H1 (cell line): ENCODE measurements at regions not wholly inside any gene's neighbourhood (a gene's known extent, or its start where the extent isn't known, plus 50 kb on each side); places are given as distances from the start of the nearest gene placed in this dataset.

Experiments used
- CTCF ChIA-PET: fragments of 300-600 bp; sonication (Branson Sonifier 250); formaldehyde crosslinking; loops from one replicate; lab custom pipeline; 2021; ENCODE audit not compliant: partially characterized antibody; lab: Charles Lee
- POLR2A ChIA-PET: fragments of 300-600 bp; sonication (Branson Sonifier 250); formaldehyde crosslinking; loops from one replicate; lab custom pipeline; 2021; ENCODE audit warnings: inconsistent platforms; ENCODE audit not compliant: partially characterized antibody; lab: Charles Lee
- DNase-seq, 2 experiments: peaks; one replicate each; pipeline versions ENCODE4 v3.0.0 to v3.0.0-alpha.2; 2010 to 2022; ENCODE audit warnings: low spot score in 2 of 2, low read depth in 1 of 2, mixed read lengths in 1 of 2
- FAIRE-seq: peaks from 2 replicates; lab custom pipeline; 2011; peaks lifted over from hg19 to GRCh38; lab: Jason Lieb, UNC
- H2AFZ ChIP-seq: 2 replicates; pipeline ENCODE4 v1.8.1; 2012; ENCODE audit warnings: low read length, inconsistent platforms
- H2AK5ac ChIP-seq: 2 replicates; pipeline ENCODE4 v1.6.1; 2013; ENCODE audit warnings: low read depth, low read length
- H2BK120ac ChIP-seq: replicated peaks from 2 replicates; pipeline ENCODE3; 2013; ENCODE audit warnings: low read depth, low read length, inconsistent platforms
- H2BK12ac ChIP-seq: 2 replicates; pipeline ENCODE4 v1.6.1; 2013; ENCODE audit warnings: low read depth, low read length
- H2BK15ac ChIP-seq: 2 replicates; pipeline ENCODE4 v1.6.1; 2013; ENCODE audit warnings: low read length
- H2BK20ac ChIP-seq: 2 replicates; pipeline ENCODE4 v1.6.1; 2013; ENCODE audit warnings: low read length
- H2BK5ac ChIP-seq: 2 replicates; pipeline ENCODE4 v1.6.1; 2013; ENCODE audit warnings: low read depth, low read length
- H3K14ac ChIP-seq: 2 replicates; pipeline ENCODE4 v1.6.1; 2013; ENCODE audit warnings: inconsistent platforms; ENCODE audit not compliant: insufficient read length
- H3K18ac ChIP-seq: 2 replicates; pipeline ENCODE4 v1.6.1; 2013; ENCODE audit warnings: low read length; ENCODE audit errors: extremely low read depth
- H3K23ac ChIP-seq: 2 replicates; pipeline ENCODE4 v1.6.1; 2013; ENCODE audit warnings: inconsistent platforms; ENCODE audit not compliant: insufficient read length
- H3K23me2 ChIP-seq: 2 replicates; pipeline ENCODE4 v1.6.1; 2013; ENCODE audit warnings: low read depth, low read length
- H3K27ac ChIP-seq: 2 replicates; pipeline ENCODE4 v1.6.1; 2011; ENCODE audit warnings: low read depth, low read length, inconsistent platforms
- H3K27me3 ChIP-seq, 4 experiments: replicated peaks in 1 of 4; 1 replicate in 1 of 4; 2 replicates in 3 of 4; pipeline versions ENCODE4 v1.6.1 to v1.8.1; 2011 to 2013; ENCODE audit warnings: low read length in 3 of 4, mild to moderate bottlenecking in 3 of 4, inconsistent platforms in 2 of 4, mixed read lengths in 2 of 4, moderate library complexity in 1 of 4; ENCODE audit not compliant: control insufficient read depth in 3 of 4, insufficient read depth in 3 of 4; ENCODE audit errors: extremely low read depth in 1 of 4
- H3K36me3 ChIP-seq, 4 experiments: 2 replicates each; pipeline versions ENCODE4 v1.6.1 to v1.8.1; 2011 to 2013; ENCODE audit warnings: mild to moderate bottlenecking in 4 of 4, low read length in 3 of 4, moderate library complexity in 2 of 4, control low read depth in 1 of 4, inconsistent platforms in 1 of 4; ENCODE audit not compliant: insufficient read depth in 4 of 4, control insufficient read depth in 2 of 4
- H3K4ac ChIP-seq: replicated peaks from 2 replicates; pipeline ENCODE3; 2013; ENCODE audit warnings: low read length, low read depth, mixed read lengths, inconsistent platforms; ENCODE audit not compliant: insufficient read length
- H3K4me1 ChIP-seq, 4 experiments: replicated peaks in 1 of 4; 1 replicate in 1 of 4; 2 replicates in 3 of 4; pipeline versions ENCODE4 v1.6.1 to v1.8.1; 2011 to 2013; ENCODE audit warnings: low read length in 3 of 4, inconsistent platforms in 2 of 4, mixed read lengths in 1 of 4; ENCODE audit not compliant: insufficient read depth in 4 of 4, control insufficient read depth in 3 of 4
- H3K4me2 ChIP-seq, 2 experiments: 2 replicates each; pipeline versions ENCODE4 v1.6.1 to v1.8.1; 2011 to 2013; ENCODE audit warnings: low read depth in 2 of 2, low read length in 2 of 2, control low read depth in 1 of 2, inconsistent platforms in 1 of 2, mild to moderate bottlenecking in 1 of 2; ENCODE audit not compliant: insufficient read depth in 1 of 2
- H3K4me3 ChIP-seq, 4 experiments: fragments of 200-600, 300-600 bp in 1 of 4; sonication (generic), shearing (Covaris generic), sonication (Bioruptor Twin) in 1 of 4; 2 replicates each; pipeline versions ENCODE4 v1.5.1 to v1.8.1; 2011 to 2016; ENCODE audit warnings: low read length in 4 of 4, low read depth in 3 of 4, control low read depth in 2 of 4, inconsistent platforms in 2 of 4, mild to moderate bottlenecking in 2 of 4, mixed read lengths in 1 of 4, moderate library complexity in 1 of 4; ENCODE audit not compliant: insufficient read depth in 2 of 4; ENCODE audit errors: extremely low read depth in 1 of 4
- H3K56ac ChIP-seq: replicated peaks from 2 replicates; pipeline ENCODE3; 2013; ENCODE audit warnings: low read depth, mild to moderate bottlenecking, mixed read lengths, low read length, inconsistent platforms; ENCODE audit not compliant: insufficient read length
- H3K79me1 ChIP-seq: 2 replicates; pipeline ENCODE4 v1.6.1; 2013; ENCODE audit warnings: low read depth, low read length, control low read depth
- H3K79me2 ChIP-seq, 2 experiments: 2 replicates each; pipeline versions ENCODE4 v1.6.1 to v1.8.1; 2012 to 2013; ENCODE audit warnings: low read length in 2 of 2, mild to moderate bottlenecking in 2 of 2, inconsistent platforms in 1 of 2; ENCODE audit not compliant: insufficient read depth in 2 of 2, control insufficient read depth in 1 of 2
- H3K9ac ChIP-seq, 4 experiments: replicated peaks in 1 of 4; 1 replicate in 1 of 4; 2 replicates in 3 of 4; pipeline versions ENCODE4 v1.6.1 to v1.8.1; 2011 to 2013; ENCODE audit warnings: low read depth in 3 of 4, low read length in 3 of 4, control low read depth in 2 of 4, mild to moderate bottlenecking in 2 of 4, moderate library complexity in 2 of 4, inconsistent platforms in 1 of 4; ENCODE audit errors: extremely low read depth in 1 of 4
- H3K9me3 ChIP-seq, 2 experiments: 2 replicates each; pipeline versions ENCODE4 v1.6.1 to v1.8.1; 2012 to 2013; ENCODE audit warnings: mild to moderate bottlenecking in 2 of 2, moderate library complexity in 2 of 2, control low read depth in 1 of 2, inconsistent platforms in 1 of 2, low read depth in 1 of 2, low read length in 1 of 2, mixed read lengths in 1 of 2; ENCODE audit not compliant: insufficient read depth in 2 of 2
- H4K20me1 ChIP-seq, 2 experiments: replicated peaks in 1 of 2; 2 replicates each; pipeline versions ENCODE3 to v1.8.1; 2011 to 2013; ENCODE audit warnings: inconsistent platforms in 2 of 2, low read length in 2 of 2, mild to moderate bottlenecking in 1 of 2; ENCODE audit not compliant: insufficient read depth in 2 of 2, control insufficient read depth in 1 of 2
- H4K5ac ChIP-seq: 2 replicates; pipeline ENCODE4 v1.6.1; 2013; ENCODE audit warnings: low read length, low read depth, mixed read lengths, inconsistent platforms; ENCODE audit not compliant: insufficient read length
- H4K8ac ChIP-seq: 2 replicates; pipeline ENCODE4 v1.8.0; 2013; ENCODE audit warnings: mild to moderate bottlenecking, moderate library complexity, low read length, inconsistent platforms; ENCODE audit not compliant: insufficient read depth; ENCODE audit errors: extremely low read depth
- H4K91ac ChIP-seq: replicated peaks from 2 replicates; pipeline ENCODE3; 2013; ENCODE audit warnings: low read length, mixed read lengths, inconsistent platforms; ENCODE audit not compliant: insufficient read length
- WGBS, 2 experiments: shearing (Covaris generic) in 1 of 2; methylation state at CpG; one replicate each; pipeline versions ENCODE4 v1.1.6 to v1.1.7; 2013 to 2015; ENCODE audit warnings: low lambda C conversion rate in 2 of 2, mixed read lengths in 2 of 2, inconsistent platforms in 1 of 2, low coverage in 1 of 2, missing lambda C conversion rate in 1 of 2; ENCODE audit not compliant: insufficient replicate concordance in 2 of 2, insufficient coverage in 1 of 2, insufficient read length in 1 of 2; ENCODE audit errors: extremely low coverage in 1 of 2, missing lambda C conversion rate in 1 of 2; 5-methylcytosine and 5-hydroxymethylcytosine counted together
- TF ChIP-seq, protein P1 (sequence below), 3 experiments: IDR thresholded peaks; 1 replicate in 2 of 3; 2 replicates in 1 of 3; pipeline versions ENCODE4 v1.5.1 to v1.6.1; 2011; ENCODE audit warnings: low read length in 3 of 3, mild to moderate bottlenecking in 3 of 3, inconsistent platforms in 2 of 3, low read depth in 1 of 3, moderate library complexity in 1 of 3; ENCODE audit not compliant: insufficient read depth in 1 of 3; ENCODE audit errors: control extremely low read depth in 1 of 3

DNA sequence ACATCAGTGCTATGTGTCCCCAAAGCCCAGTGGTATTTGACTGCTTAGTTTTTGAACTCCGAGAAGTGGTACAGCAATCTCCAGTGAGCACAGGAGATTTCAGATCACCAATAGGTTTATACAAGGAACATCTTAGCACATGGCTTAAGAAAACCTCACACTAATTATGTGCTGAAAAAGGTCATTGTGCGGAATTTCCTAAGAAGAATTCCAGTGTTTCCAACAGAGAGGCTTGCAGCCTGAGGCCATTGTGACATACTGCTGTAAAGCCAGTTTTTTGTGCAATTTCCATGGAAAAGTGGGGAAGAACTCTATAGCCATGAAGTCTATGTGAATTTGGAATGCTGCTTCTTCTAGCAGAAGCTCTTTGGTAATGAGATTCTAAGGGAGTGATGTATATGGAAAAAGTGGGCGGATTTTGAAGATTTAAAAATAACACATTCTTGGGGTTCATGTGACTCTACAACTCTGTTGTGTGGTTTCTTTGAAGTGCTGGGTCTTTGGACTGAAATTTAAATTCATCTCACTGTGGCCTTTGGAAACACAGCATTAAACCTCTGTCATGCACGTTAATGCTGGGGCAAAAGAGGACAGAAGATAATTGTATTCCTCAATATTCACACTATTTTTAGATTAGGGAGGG, 110.5 kb upstream of the CD180 start:
- no peak overlapping the region for H3K27ac ChIP-seq
- H3K18ac ChIP-seq = no peak overlapping the region
- no peak overlapping the region for H2BK5ac ChIP-seq
- no peak overlapping the region for H2BK20ac ChIP-seq
- H3K4me1 ChIP-seq = no peaks in the 10 kb centered on the region
- no peak overlapping the region for H3K9ac ChIP-seq
- no peak overlapping the region for H3K4me3 ChIP-seq
- H3K4ac ChIP-seq = no peak overlapping the region
- FAIRE-seq (no peak), DNase-seq (no peak)
- no peak overlapping the region for H3K14ac ChIP-seq
- no peaks in the 10 kb centered on the region for H3K79me2 ChIP-seq
- no peak overlapping the region for H3K23ac ChIP-seq
- H4K20me1 ChIP-seq = no peaks in the 10 kb centered on the region
- no peaks in the 10 kb centered on the region for H3K36me3 ChIP-seq
- H2AK5ac ChIP-seq = no peak overlapping the region
- H3K9me3 ChIP-seq = no peaks in the 10 kb centered on the region
- ChIA-PET CTCF (interaction anchor here (0.7 to 1.4 kb wide), 5 partner anchors 8 to 199 kb away, joined by 3 to 4 read pairs (median 3); no protein-coding TSS in a partner anchor), POLR2A (interaction anchor here (0.9 kb wide), 1 partner anchor 11 kb away, joined by 3 read pairs; no protein-coding TSS in a partner anchor)
- no peak overlapping the region for H2BK15ac ChIP-seq
- WGBS, 2 experiments = 92% methylated on average over 4 of the region's 4 CpGs; no CpG with 5 or more reads in 1 of the 2 experiments
- no peak overlapping the region for H3K56ac ChIP-seq
- TF ChIP-seq, protein P1, sequence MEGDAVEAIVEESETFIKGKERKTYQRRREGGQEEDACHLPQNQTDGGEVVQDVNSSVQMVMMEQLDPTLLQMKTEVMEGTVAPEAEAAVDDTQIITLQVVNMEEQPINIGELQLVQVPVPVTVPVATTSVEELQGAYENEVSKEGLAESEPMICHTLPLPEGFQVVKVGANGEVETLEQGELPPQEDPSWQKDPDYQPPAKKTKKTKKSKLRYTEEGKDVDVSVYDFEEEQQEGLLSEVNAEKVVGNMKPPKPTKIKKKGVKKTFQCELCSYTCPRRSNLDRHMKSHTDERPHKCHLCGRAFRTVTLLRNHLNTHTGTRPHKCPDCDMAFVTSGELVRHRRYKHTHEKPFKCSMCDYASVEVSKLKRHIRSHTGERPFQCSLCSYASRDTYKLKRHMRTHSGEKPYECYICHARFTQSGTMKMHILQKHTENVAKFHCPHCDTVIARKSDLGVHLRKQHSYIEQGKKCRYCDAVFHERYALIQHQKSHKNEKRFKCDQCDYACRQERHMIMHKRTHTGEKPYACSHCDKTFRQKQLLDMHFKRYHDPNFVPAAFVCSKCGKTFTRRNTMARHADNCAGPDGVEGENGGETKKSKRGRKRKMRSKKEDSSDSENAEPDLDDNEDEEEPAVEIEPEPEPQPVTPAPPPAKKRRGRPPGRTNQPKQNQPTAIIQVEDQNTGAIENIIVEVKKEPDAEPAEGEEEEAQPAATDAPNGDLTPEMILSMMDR (IDR thresholded peaks at IDR 0.05; ENCODE audit: control extremely low read depth in 1 of 3, insufficient read depth in 1 of 3, low read depth in 1 of 3, low read length in 3 of 3) = no peak
- no peak overlapping the region for H3K4me2 ChIP-seq
- H4K91ac ChIP-seq = no peak overlapping the region
- no peak overlapping the region for H2AFZ ChIP-seq
- no peak overlapping the region for H4K8ac ChIP-seq
- no peak overlapping the region for H4K5ac ChIP-seq
- H3K27me3 ChIP-seq = no peaks in the 10 kb centered on the region
- no peak overlapping the region for H2BK12ac ChIP-seq
- H3K23me2 ChIP-seq = no peaks in the 10 kb centered on the region
- H2BK120ac ChIP-seq = no peak overlapping the region
- no peaks in the 10 kb centered on the region for H3K79me1 ChIP-seq
